PC-3 (cell line): ENCODE measurements at regions not wholly inside any gene's neighbourhood (a gene's known extent, or its start where the extent isn't known, plus 50 kb on each side); places are given as distances from the start of the nearest gene placed in this dataset.

Experiments used
- ATAC-seq: fragments of 200-7000 bp; cut with Tn5 transposase; 2 replicates; pipeline ENCODE4 v1.9.1; 2020; ENCODE audit warnings: mild to moderate bottlenecking, moderate library complexity
- BruUV-seq: library from RNA; stranded (reverse); fragments of 400-500 nt; replicated peaks from 2 replicates; lab custom pipeline; 2021; lab: Mats Ljungman, UMichigan
- CTCF ChIA-PET: fragments of 300-600 bp; sonication (Branson Sonifier 250); formaldehyde crosslinking; loops from one replicate; lab custom pipeline; 2022; ENCODE audit warnings: antibody characterized with exemption; lab: Charles Lee
- POLR2A ChIA-PET: fragments of 300-600 bp; sonication (Branson Sonifier 250); formaldehyde crosslinking; loops from one replicate; lab custom pipeline; 2022; ENCODE audit warnings: antibody characterized with exemption; ENCODE audit not compliant: unreplicated experiment; lab: Charles Lee
- DNase-seq: peaks from one replicate; pipeline ENCODE4 v3.0.0-alpha.2; 2015
- H2AFZ ChIP-seq: fragments of 300-600 bp; sonication (generic); 2 replicates; pipeline ENCODE4 v1.6.0; 2016; ENCODE audit warnings: antibody characterized with exemption, low read length
- H3F3A ChIP-seq: fragments of 300-600 bp; sonication (generic); one replicate; pipeline ENCODE4 v1.6.0; 2017; ENCODE audit warnings: antibody characterized with exemption, low read length, control low read depth, mild to moderate bottlenecking; ENCODE audit not compliant: unreplicated experiment
- H3K27ac ChIP-seq: fragments of 300-600 bp; sonication (generic); 2 replicates; pipeline ENCODE4 v1.5.1; 2016; ENCODE audit warnings: mild to moderate bottlenecking, low read length
- H3K27me3 ChIP-seq: fragments of 300-600 bp; sonication (generic); 2 replicates; pipeline ENCODE4 v1.6.1; 2016; ENCODE audit warnings: low read length, mixed read lengths
- H3K36me3 ChIP-seq: fragments of 300-600 bp; sonication (generic); 2 replicates; pipeline ENCODE4 v1.6.1; 2016; ENCODE audit warnings: low read depth, mixed run types, low read length, mixed read lengths
- H3K4me1 ChIP-seq: fragments of 300-600 bp; sonication (generic); 2 replicates; pipeline ENCODE4 v1.5.1; 2016; ENCODE audit warnings: low read length; ENCODE audit not compliant: insufficient read depth
- H3K4me2 ChIP-seq: fragments of 300-600 bp; sonication (generic); 2 replicates; pipeline ENCODE4 v1.6.0; 2016; ENCODE audit warnings: low read length
- H3K4me3 ChIP-seq: fragments of 300-600 bp; sonication (generic); 2 replicates; pipeline ENCODE4 v1.5.1; 2016; ENCODE audit warnings: mild to moderate bottlenecking, low read length, mixed read lengths
- H3K79me2 ChIP-seq: fragments of 300-600 bp; sonication (generic); 2 replicates; pipeline ENCODE4 v1.6.1; 2017; ENCODE audit warnings: low read length, mixed read lengths
- H3K9ac ChIP-seq: fragments of 300-600 bp; sonication (generic); 2 replicates; pipeline ENCODE4 v1.6.0; 2016; ENCODE audit warnings: mild to moderate bottlenecking, low read length
- H3K9me2 ChIP-seq: fragments of 300-600 bp; sonication (generic); replicated peaks from 2 replicates; pipeline ENCODE4 v1.6.1; 2016; ENCODE audit warnings: mixed run types, low read length, mixed read lengths
- H3K9me3 ChIP-seq: fragments of 300-600 bp; sonication (generic); 2 replicates; pipeline ENCODE4 v1.6.1; 2016; ENCODE audit warnings: low read length, mixed read lengths
- H4K20me1 ChIP-seq: fragments of 300-600 bp; sonication (generic); 2 replicates; pipeline ENCODE4 v1.6.1; 2016; ENCODE audit warnings: low read length, mixed read lengths
- CTCF ChIP-seq: fragments of 300-600 bp; sonication (generic); conservative IDR thresholded peaks from 2 replicates; pipeline ENCODE4 v1.5.1; 2017; ENCODE audit warnings: antibody characterized with exemption, low read depth, mild to moderate bottlenecking, low read length
- EZH2 ChIP-seq: fragments of 300-600 bp; sonication (generic); IDR thresholded peaks from one replicate; pipeline ENCODE4 v1.6.1; 2017; ENCODE audit warnings: antibody characterized with exemption, mild to moderate bottlenecking, low read length; ENCODE audit not compliant: unreplicated experiment
- EZH2phosphoT487 ChIP-seq: fragments of 300-600 bp; sonication (generic); IDR thresholded peaks from 2 replicates; pipeline ENCODE4 v1.6.1; 2018; ENCODE audit warnings: mild to moderate bottlenecking, antibody characterized with exemption, low read length, borderline replicate concordance
- intact Hi-C: fragments of 100-400 bp; cut with micrococcal nuclease; formaldehyde crosslinking; loops from 2 replicates; pipeline ENCODE4 v1.9.0; 2023

DNA sequence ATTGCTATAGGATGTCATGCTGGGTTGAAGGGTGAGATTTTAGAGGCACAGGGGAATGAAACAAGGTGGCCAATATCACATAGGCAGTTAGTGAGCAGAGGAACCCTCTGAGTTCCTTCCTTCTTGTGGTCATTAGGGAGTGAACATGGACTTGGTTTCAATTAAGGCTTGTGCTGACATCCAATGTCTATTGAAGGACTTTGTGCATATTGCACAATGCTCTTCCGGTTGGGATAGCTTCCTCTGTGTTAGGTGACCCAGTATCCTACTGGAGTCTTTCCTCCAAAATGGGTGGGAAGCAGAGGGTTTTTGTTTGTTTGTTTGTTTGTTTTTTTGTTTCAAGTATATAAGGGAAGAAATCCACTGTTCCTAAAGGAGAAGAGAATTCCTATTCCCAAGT is 98.5 kb downstream of the HDGFL1 start:
- Histone ChIP-seq H4K20me1 (no peaks in the 10 kb centered on the region), H3K36me3 (no peaks in the 10 kb centered on the region), H2AFZ (no peak overlapping the region), H3K9me2 (no peaks in the 10 kb centered on the region), H3K9me3 (no peaks in the 10 kb centered on the region), H3K4me3 (no peak overlapping the region), H3K27me3 (no peaks in the 10 kb centered on the region), H3K4me2 (no peak overlapping the region), H3F3A (no peaks in the 10 kb centered on the region), H3K79me2 (no peaks in the 10 kb centered on the region), H3K27ac (no peak overlapping the region), H3K4me1 (peaks cover 10% of the 10 kb centered on the region), H3K9ac (no peak overlapping the region)
- CTCF ChIA-PET = no interaction called here
- DNase-seq = no peak
- ATAC-seq = no peak
- intact Hi-C loops = no loop called here
- POLR2A ChIA-PET = no interaction called here
- no peak for TF ChIP-seq CTCF
- no peak for TF ChIP-seq EZH2
- no peak for TF ChIP-seq EZH2phosphoT487
- BruUV-seq = no TSS peak

DNA sequence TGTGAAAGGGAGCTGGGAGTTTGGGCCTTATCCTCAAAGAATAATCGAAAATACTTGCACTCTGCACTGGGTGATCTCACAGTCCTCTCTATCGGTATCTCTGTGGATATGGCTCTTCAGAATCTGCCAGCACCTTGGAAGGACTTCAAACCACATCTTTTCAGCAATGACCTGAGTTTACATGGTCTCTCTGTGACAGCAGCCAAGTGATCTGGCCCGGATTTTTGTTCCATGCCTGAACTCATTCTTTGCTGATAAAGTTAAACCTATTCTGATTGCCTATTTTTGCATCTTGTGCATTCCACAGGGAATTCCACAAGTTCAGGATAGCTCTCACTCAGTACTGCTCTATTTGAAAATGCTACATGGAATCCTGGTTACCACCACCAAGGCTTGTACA is 98.9 kb downstream of the HDGFL1 start:
- Histone ChIP-seq H3F3A (no peaks in the 10 kb centered on the region), H3K79me2 (no peaks in the 10 kb centered on the region), H3K9me3 (no peaks in the 10 kb centered on the region), H3K4me1 (peaks cover 10% of the 10 kb centered on the region), H3K4me3 (no peak overlapping the region), H3K4me2 (no peak overlapping the region), H3K36me3 (no peaks in the 10 kb centered on the region), H3K9me2 (no peaks in the 10 kb centered on the region), H2AFZ (no peak overlapping the region), H4K20me1 (no peaks in the 10 kb centered on the region), H3K9ac (no peak overlapping the region), H3K27me3 (no peaks in the 10 kb centered on the region), H3K27ac (no peak overlapping the region)
- CTCF ChIA-PET = no interaction called here
- POLR2A ChIA-PET = no interaction called here
- intact Hi-C loops = no loop called here
- DNase-seq (no peak), ATAC-seq (no peak)
- no peak for TF ChIP-seq EZH2
- TF ChIP-seq EZH2phosphoT487 = no peak
- no peak for TF ChIP-seq CTCF
- BruUV-seq = no TSS peak

DNA sequence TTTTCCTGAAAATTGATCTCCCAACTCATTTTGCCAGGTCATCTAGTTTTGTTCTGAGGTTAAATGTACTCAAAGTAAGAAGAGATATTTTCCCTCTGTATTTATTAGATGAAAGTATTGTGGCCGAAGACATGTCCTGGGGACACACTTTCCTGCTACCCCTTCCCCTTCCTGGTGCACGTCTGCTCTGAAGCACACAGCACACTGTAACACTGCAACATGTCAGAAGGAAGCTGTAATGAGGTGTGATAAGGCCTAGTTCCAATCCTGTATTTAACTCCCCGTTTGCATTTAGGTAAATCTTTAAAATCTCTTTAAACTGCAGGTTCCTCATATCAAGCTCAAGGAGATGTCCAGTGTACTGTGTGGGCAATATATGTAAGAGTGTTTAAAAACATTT is 99.4 kb downstream of the HDGFL1 start:
- no TSS peak for BruUV-seq
- CTCF ChIA-PET = no interaction called here
- Histone ChIP-seq H3K79me2 (no peaks in the 10 kb centered on the region), H3K27ac (no peak overlapping the region), H3F3A (no peaks in the 10 kb centered on the region), H3K27me3 (no peaks in the 10 kb centered on the region), H3K9me2 (no peaks in the 10 kb centered on the region), H3K4me1 (peaks cover 10% of the 10 kb centered on the region), H2AFZ (no peak overlapping the region), H3K9ac (no peak overlapping the region), H3K36me3 (no peaks in the 10 kb centered on the region), H3K4me3 (no peak overlapping the region), H3K4me2 (no peak overlapping the region), H4K20me1 (no peaks in the 10 kb centered on the region), H3K9me3 (no peaks in the 10 kb centered on the region)
- TF ChIP-seq EZH2phosphoT487 (no peak), CTCF (no peak), EZH2 (no peak)
- ATAC-seq (no peak), DNase-seq (no peak)
- intact Hi-C loops = no loop called here
- POLR2A ChIA-PET = no interaction called here
